IMR-90 (cell line): ENCODE measurements at regions not wholly inside any gene's neighbourhood (a gene's known extent, or its start where the extent isn't known, plus 50 kb on each side); places are given as distances from the start of the nearest gene placed in this dataset.

ENCODE experiments used
- ATAC-seq: fragments of 200-7000 bp; cut with Tn5 transposase; 2 replicates; pipeline ENCODE4 v1.9.1; 2020; ENCODE audit warnings: low read depth, mild to moderate bottlenecking, moderate library complexity
- BruUV-seq: library from RNA; stranded (reverse); fragments of 400-500 nt; replicated peaks from 2 replicates; lab custom pipeline; 2021; lab: Mats Ljungman, UMichigan
- CTCF ChIA-PET: fragments of 300-600 bp; formaldehyde crosslinking; extraction: SDS; loops from one replicate; lab custom pipeline; 2021; ENCODE audit warnings: antibody characterized with exemption; lab: Yijun Ruan, JAX
- POLR2A ChIA-PET: fragments of 300-600 bp; sonication (Branson Sonifier 250); formaldehyde crosslinking; loops from one replicate; lab custom pipeline; 2022; ENCODE audit warnings: antibody characterized with exemption; ENCODE audit not compliant: unreplicated experiment; lab: Charles Lee
- DNase-seq: peaks from one replicate; pipeline ENCODE4 v3.0.0; 2013
- H2AFZ ChIP-seq: replicated peaks from 2 replicates; pipeline ENCODE3; 2013; ENCODE audit warnings: low read length, mild to moderate bottlenecking; ENCODE audit not compliant: poor library complexity
- H2AK5ac ChIP-seq: 2 replicates; pipeline ENCODE4 v1.6.1; 2013; ENCODE audit warnings: low read depth, low read length, inconsistent platforms
- H2AK9ac ChIP-seq: replicated peaks from 2 replicates; pipeline ENCODE3; 2013; ENCODE audit warnings: mild to moderate bottlenecking, low read depth, low read length, moderate library complexity; ENCODE audit not compliant: poor library complexity
- H2BK120ac ChIP-seq: 2 replicates; pipeline ENCODE4 v1.6.1; 2013; ENCODE audit warnings: low read depth, low read length, inconsistent platforms
- H2BK15ac ChIP-seq: 3 replicates; pipeline ENCODE4 v1.6.1; 2013; ENCODE audit warnings: low read depth, low read length, inconsistent platforms
- H2BK20ac ChIP-seq: 2 replicates; pipeline ENCODE4 v1.6.1; 2013; ENCODE audit warnings: low read depth, mild to moderate bottlenecking, inconsistent platforms, low read length, moderate library complexity
- H2BK5ac ChIP-seq: 2 replicates; pipeline ENCODE4 v1.6.1; 2013; ENCODE audit warnings: mild to moderate bottlenecking, low read depth, low read length, inconsistent platforms; ENCODE audit not compliant: poor library complexity, severe bottlenecking
- H3K14ac ChIP-seq: replicated peaks from 2 replicates; pipeline ENCODE4 v1.6.1; 2013; ENCODE audit warnings: low read depth, low read length, inconsistent platforms
- H3K18ac ChIP-seq: 2 replicates; pipeline ENCODE4 v1.6.1; 2013; ENCODE audit warnings: low read depth, low read length, control low read depth
- H3K23ac ChIP-seq: 2 replicates; pipeline ENCODE4 v1.6.1; 2013; ENCODE audit warnings: low read depth, low read length, inconsistent platforms
- H3K27ac ChIP-seq: 2 replicates; pipeline ENCODE4 v1.5.1; 2013; ENCODE audit warnings: mild to moderate bottlenecking, control low read depth, low read length; ENCODE audit not compliant: insufficient read depth
- H3K27me3 ChIP-seq: 2 replicates; pipeline ENCODE4 v1.6.1; 2013; ENCODE audit warnings: low read length; ENCODE audit not compliant: control insufficient read depth, insufficient read depth
- H3K36me3 ChIP-seq: 2 replicates; pipeline ENCODE4 v1.6.1; 2013; ENCODE audit warnings: low read length, mixed read lengths; ENCODE audit not compliant: control insufficient read depth, insufficient read depth
- H3K4ac ChIP-seq: 2 replicates; pipeline ENCODE4 v1.6.1; 2013; ENCODE audit warnings: low read depth, low read length, inconsistent platforms
- H3K4me1 ChIP-seq: 2 replicates; pipeline ENCODE4 v1.6.1; 2013; ENCODE audit warnings: low read length, mixed read lengths; ENCODE audit not compliant: control insufficient read depth, insufficient read depth
- H3K4me2 ChIP-seq: 2 replicates; pipeline ENCODE4 v1.6.1; 2013; ENCODE audit warnings: low read depth, mild to moderate bottlenecking, control low read depth, low read length, moderate library complexity
- H3K4me3 ChIP-seq: 2 replicates; pipeline ENCODE4 v1.5.1; 2013; ENCODE audit warnings: low read depth, mild to moderate bottlenecking, control low read depth, low read length, moderate library complexity; ENCODE audit not compliant: insufficient read depth
- H3K56ac ChIP-seq: 2 replicates; pipeline ENCODE4 v1.6.1; 2013; ENCODE audit warnings: low read length, inconsistent platforms; ENCODE audit not compliant: insufficient read depth; ENCODE audit errors: extremely low read depth
- H3K79me1 ChIP-seq, 2 experiments: 2 replicates each; pipeline ENCODE4 v1.6.1; 2013; ENCODE audit warnings: low read length in 2 of 2, inconsistent platforms in 1 of 2, low read depth in 1 of 2
- H3K9ac ChIP-seq: 2 replicates; pipeline ENCODE4 v1.6.1; 2013; ENCODE audit warnings: low read depth, low read length, control low read depth
- H3K9me1 ChIP-seq: 2 replicates; pipeline ENCODE4 v1.6.1; 2013; ENCODE audit warnings: low read length, inconsistent platforms; ENCODE audit not compliant: insufficient read depth
- H3K9me3 ChIP-seq: 2 replicates; pipeline ENCODE4 v1.6.1; 2013; ENCODE audit warnings: low read length; ENCODE audit not compliant: control insufficient read depth, insufficient read depth
- H4K20me1 ChIP-seq: 2 replicates; pipeline ENCODE4 v1.6.1; 2013; ENCODE audit warnings: low read length, inconsistent platforms; ENCODE audit not compliant: insufficient read depth
- H4K5ac ChIP-seq: 2 replicates; pipeline ENCODE4 v1.6.1; 2013; ENCODE audit warnings: mild to moderate bottlenecking, low read depth, low read length, control low read depth
- H4K8ac ChIP-seq, 2 experiments: 2 replicates each; pipeline ENCODE4 v1.6.1; 2013; ENCODE audit warnings: low read depth in 2 of 2, low read length in 2 of 2, control low read depth in 1 of 2, inconsistent platforms in 1 of 2
- H4K91ac ChIP-seq: 2 replicates; pipeline ENCODE4 v1.6.1; 2013; ENCODE audit warnings: low read depth, low read length, inconsistent platforms; ENCODE audit not compliant: insufficient read depth
- BHLHE40 ChIP-seq: fragments of 150-350 bp; IDR thresholded peaks from 2 replicates; pipeline ENCODE4 v1.6.1; 2016; ENCODE audit warnings: mild to moderate bottlenecking, low read depth, low read length
- CEBPB ChIP-seq: IDR thresholded peaks from 2 replicates; pipeline ENCODE4 v1.6.1; 2012; ENCODE audit warnings: low read depth, low read length, improper control_type of control experiment
- MAFK ChIP-seq: IDR thresholded peaks from 2 replicates; pipeline ENCODE4 v1.6.1; 2012; ENCODE audit warnings: low read depth, low read length, improper control_type of control experiment
- MAZ ChIP-seq: IDR thresholded peaks from 2 replicates; pipeline ENCODE4 v1.6.1; 2012; ENCODE audit warnings: low read depth, mild to moderate bottlenecking, low read length, improper control_type of control experiment, moderate library complexity, borderline replicate concordance
- POLR2A ChIP-seq: IDR thresholded peaks from 2 replicates; pipeline ENCODE4 v1.6.1; 2012; ENCODE audit warnings: mild to moderate bottlenecking, low read depth, low read length
- WGBS, 2 experiments: methylation state at CpG; one replicate each; pipeline versions ENCODE4 v1.1.5 to v1.1.7; 2013; ENCODE audit warnings: missing lambda C conversion rate in 2 of 2; ENCODE audit not compliant: insufficient read length in 1 of 2; ENCODE audit errors: extremely low coverage in 2 of 2; 5-methylcytosine and 5-hydroxymethylcytosine counted together
- dilution Hi-C: fragments of 300-500 bp; cut with HindIII; formaldehyde crosslinking; loops from one replicate; pipeline ENCODE4 v1.14.3; 2018; ENCODE audit warnings: low sequenced_read_pairs; ENCODE audit not compliant: unreplicated experiment
- in situ Hi-C: fragments of 300-500 bp; cut with MboI; formaldehyde crosslinking; loops from 3 replicates; pipeline ENCODE4 v1.14.3; 2019; ENCODE audit warnings: low sequenced_read_pairs, inconsistent platforms, mixed read lengths
- intact Hi-C: fragments of 100-400 bp; cut with micrococcal nuclease; formaldehyde crosslinking; loops from 2 replicates; pipeline ENCODE4 v1.10.0; 2022
- TF ChIP-seq, protein P1 (sequence below): fragments of 150-350 bp; IDR thresholded peaks from 2 replicates; pipeline ENCODE4 v1.6.1; 2016; ENCODE audit warnings: low read depth, mild to moderate bottlenecking, low read length, moderate library complexity, borderline replicate concordance
- TF ChIP-seq, protein P2 (sequence below): conservative IDR thresholded peaks from 2 replicates; pipeline ENCODE4 v1.5.1; 2012; ENCODE audit warnings: mild to moderate bottlenecking, low read depth, low read length, improper control_type of control experiment

DNA sequence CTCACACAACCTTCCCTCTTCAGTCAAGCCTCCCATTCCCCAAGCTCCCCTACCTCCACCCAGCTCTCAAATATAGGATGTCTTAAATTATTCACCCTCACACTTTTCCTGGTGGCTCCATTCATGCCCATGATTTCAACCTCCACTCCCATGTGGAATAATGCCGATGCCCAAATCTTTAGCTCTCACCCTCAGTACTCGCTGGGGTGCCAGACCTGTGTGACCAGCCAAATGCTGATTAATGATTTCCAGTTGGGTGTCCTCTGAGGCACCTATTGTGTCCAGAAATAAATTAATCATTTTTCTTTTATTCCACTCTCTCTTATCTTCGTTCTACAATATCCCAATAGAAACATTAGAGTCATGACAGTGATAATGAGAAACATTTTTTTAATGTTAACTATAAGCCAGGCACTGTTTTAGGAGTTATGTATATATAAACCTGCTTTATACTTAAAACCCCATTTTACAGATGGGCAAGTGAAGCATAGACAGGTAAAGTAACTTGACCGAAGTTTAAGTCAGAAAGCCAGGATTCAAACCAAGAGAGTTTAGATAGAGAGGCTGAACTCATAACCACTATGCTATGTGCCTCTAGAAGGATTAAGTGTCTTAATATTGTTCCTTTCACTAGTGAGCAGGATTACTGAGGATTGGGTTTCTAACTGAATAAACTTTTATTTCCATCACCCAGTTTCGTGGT is 209.7 kb downstream of the DUSP10 start:
- WGBS, 2 experiments: 100% methylated on average over 1 to 2 of the region's 5 CpGs
- ChIA-PET CTCF (no interaction called here), POLR2A (no interaction called here)
- no TSS peak for BruUV-seq
- in situ Hi-C loops: no loop called here
- H3K4me2 ChIP-seq: no peak overlapping the region
- no peak overlapping the region for H3K23ac ChIP-seq
- no peak overlapping the region for H3K27ac ChIP-seq
- ATAC-seq (no peak; the same call in 1 of the 2 replicates), DNase-seq (peak; percentile 23)
- intact Hi-C loops: no loop called here
- H3K4ac ChIP-seq: no peak overlapping the region
- no peaks in the 10 kb centered on the region for H4K20me1 ChIP-seq
- no peaks in the 10 kb centered on the region for H3K79me1 ChIP-seq
- H3K9ac ChIP-seq: no peak overlapping the region
- H3K36me3 ChIP-seq: no peaks in the 10 kb centered on the region
- no peak overlapping the region for H2AK9ac ChIP-seq
- no peak overlapping the region for H4K91ac ChIP-seq
- H3K9me1 ChIP-seq: peaks cover 3% of the 10 kb centered on the region; the same call in 1 of the 2 replicates
- TF ChIP-seq, protein P1, sequence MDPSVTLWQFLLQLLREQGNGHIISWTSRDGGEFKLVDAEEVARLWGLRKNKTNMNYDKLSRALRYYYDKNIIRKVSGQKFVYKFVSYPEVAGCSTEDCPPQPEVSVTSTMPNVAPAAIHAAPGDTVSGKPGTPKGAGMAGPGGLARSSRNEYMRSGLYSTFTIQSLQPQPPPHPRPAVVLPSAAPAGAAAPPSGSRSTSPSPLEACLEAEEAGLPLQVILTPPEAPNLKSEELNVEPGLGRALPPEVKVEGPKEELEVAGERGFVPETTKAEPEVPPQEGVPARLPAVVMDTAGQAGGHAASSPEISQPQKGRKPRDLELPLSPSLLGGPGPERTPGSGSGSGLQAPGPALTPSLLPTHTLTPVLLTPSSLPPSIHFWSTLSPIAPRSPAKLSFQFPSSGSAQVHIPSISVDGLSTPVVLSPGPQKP: no peak
- TF ChIP-seq POLR2A: no peak
- no peak for TF ChIP-seq BHLHE40
- TF ChIP-seq MAZ: no peak
- no peak for TF ChIP-seq CEBPB
- no peak for TF ChIP-seq MAFK
- TF ChIP-seq, protein P2, sequence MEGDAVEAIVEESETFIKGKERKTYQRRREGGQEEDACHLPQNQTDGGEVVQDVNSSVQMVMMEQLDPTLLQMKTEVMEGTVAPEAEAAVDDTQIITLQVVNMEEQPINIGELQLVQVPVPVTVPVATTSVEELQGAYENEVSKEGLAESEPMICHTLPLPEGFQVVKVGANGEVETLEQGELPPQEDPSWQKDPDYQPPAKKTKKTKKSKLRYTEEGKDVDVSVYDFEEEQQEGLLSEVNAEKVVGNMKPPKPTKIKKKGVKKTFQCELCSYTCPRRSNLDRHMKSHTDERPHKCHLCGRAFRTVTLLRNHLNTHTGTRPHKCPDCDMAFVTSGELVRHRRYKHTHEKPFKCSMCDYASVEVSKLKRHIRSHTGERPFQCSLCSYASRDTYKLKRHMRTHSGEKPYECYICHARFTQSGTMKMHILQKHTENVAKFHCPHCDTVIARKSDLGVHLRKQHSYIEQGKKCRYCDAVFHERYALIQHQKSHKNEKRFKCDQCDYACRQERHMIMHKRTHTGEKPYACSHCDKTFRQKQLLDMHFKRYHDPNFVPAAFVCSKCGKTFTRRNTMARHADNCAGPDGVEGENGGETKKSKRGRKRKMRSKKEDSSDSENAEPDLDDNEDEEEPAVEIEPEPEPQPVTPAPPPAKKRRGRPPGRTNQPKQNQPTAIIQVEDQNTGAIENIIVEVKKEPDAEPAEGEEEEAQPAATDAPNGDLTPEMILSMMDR: no peak
- dilution Hi-C loops: no loop called here
- H3K4me1 ChIP-seq: no peaks in the 10 kb centered on the region
- no peak overlapping the region for H2BK20ac ChIP-seq
- no peak overlapping the region for H3K4me3 ChIP-seq
- no peak overlapping the region for H4K8ac ChIP-seq
- no peaks in the 10 kb centered on the region; the same call in 1 of the 2 replicates for H3K27me3 ChIP-seq
- no peaks in the 10 kb centered on the region for H3K9me3 ChIP-seq
- no peak overlapping the region for H3K18ac ChIP-seq
- no peak overlapping the region for H2BK5ac ChIP-seq
- no peak overlapping the region for H2AK5ac ChIP-seq
- no peak overlapping the region for H4K5ac ChIP-seq
- H2AFZ ChIP-seq: no peak overlapping the region
- no peak overlapping the region for H2BK15ac ChIP-seq
- no peak overlapping the region for H3K14ac ChIP-seq
- H2BK120ac ChIP-seq: no peak overlapping the region
- H3K56ac ChIP-seq: no peak overlapping the region
